HG03135 (cell line): ENCODE measurements at regions not wholly inside any gene's neighbourhood (a gene's known extent, or its start where the extent isn't known, plus 50 kb on each side); places are given as distances from the start of the nearest gene placed in this dataset.
"Not testable (repeated sequence)": the region's sequence is repeated elsewhere in the genome, so short reads cannot be mapped to it uniquely, and the experiment has no call there.

Source experiments
- ATAC-seq: cut with Tn5 transposase; IDR thresholded peaks from one replicate; pipeline ENCODE4 v1.9.1; 2021; ENCODE audit warnings: mild to moderate bottlenecking, moderate library complexity; ENCODE audit not compliant: unreplicated experiment

- ATAC-seq = no peak
These were observed 304.7 kb upstream of the TMEFF2 start for GRCh38 chr2:192499476-192499875.

DNA sequence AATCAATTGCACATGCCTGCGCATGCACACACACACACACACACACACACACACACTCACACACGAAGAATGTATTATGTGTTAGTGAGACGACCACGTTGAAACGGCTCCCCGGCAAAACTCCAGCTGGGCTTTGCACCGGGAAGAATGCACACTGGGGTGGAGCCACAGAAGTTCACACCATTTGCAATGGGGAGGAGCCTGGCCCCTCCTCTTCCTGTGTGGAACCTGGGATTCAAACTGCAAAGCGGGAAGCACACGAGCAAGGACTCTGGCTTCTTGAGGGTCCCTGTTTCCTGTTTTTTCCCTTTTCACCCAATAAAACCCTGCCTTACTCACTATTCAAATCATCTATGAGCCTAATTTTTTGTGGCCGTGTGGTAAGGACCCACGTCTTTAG, 304.0 kb upstream of the TMEFF2 start:
- no peak for ATAC-seq

DNA sequence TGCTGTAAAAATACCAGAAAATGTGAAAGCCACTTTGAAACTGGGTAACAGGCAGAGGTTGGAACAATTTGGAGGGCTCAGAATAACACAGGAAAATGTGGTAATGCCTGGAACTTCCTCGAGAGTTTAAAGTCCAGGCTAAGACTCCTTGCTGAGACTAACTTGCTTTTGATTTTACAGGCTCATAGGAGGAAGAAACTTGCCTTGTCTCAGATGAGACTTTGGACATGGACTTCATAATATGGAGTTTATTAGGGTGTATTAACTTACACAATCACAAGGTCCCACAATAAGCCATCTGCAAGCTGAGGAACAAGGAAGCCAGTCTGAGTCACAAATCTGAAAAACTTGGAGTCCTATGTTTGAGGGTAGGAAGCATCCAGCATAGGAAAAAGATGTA, 293.4 kb upstream of the TMEFF2 start:
- not testable (repeated sequence) for ATAC-seq

DNA sequence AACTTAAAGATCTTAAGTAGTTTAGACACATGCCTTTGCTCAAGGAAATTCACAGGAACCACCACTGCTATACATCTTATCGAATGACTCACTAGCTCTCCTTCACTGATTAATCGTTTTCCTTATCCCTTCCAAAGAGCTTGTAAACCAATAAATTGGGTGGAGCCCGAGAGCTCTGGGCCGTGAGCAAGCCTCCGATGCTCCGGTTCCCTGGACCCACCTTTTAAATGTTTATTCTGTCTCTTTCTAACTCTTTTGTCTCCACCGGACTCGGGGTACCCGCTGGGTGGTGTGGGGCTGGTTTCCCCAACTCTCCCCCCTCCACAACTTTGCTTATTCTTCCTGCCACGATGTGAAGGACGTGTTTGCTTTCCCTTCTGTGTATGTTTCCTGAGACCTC, 292.9 kb upstream of the TMEFF2 start:
- no peak for ATAC-seq

- ATAC-seq = no peak
These were observed 290.2 kb upstream of the TMEFF2 start for GRCh38 chr2:192484903-192485302.

DNA sequence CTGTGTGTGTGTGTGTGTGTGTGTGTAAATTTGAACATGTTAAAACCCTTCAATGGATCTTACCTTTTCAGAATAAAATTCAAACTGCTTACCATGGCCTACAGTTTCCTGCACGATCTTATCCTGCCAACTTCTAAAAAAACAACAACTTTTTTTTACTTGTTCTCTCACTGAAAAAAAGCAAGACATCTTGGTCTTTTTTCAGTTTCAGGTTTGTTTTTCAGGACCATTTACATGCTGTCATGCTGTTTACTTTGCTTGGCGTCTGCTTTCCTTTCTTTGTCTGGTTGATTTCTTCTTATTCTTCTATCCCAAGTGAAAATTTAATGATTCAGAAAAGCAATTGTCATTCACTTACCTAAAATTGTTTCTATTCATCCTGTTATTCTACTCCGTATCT, 286.3 kb upstream of the TMEFF2 start:
- ATAC-seq = no peak

- no peak for ATAC-seq
These were observed 278.6 kb upstream of the TMEFF2 start for GRCh38 chr2:192473331-192473730.

- ATAC-seq = no peak
These were observed 277.2 kb upstream of the TMEFF2 start for GRCh38 chr2:192471982-192472381.

DNA sequence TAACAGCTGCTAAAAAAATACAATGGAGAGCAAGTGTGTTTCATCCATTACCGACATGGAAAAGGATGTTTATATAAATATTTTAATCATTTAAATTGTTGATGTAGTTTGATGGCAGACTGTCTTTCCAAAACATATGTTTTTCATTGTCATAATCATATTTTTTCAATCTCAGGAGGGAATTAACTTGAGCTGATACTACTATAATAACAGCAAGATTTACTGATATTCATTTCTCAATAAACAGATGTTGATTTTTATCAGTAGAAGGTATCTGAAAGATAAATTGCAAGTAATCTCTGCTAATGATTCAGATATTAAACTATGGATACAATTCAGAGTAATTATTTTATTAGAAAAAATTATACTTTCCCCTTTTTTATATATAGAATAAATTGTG, 274.9 kb upstream of the TMEFF2 start:
- no peak for ATAC-seq

DNA sequence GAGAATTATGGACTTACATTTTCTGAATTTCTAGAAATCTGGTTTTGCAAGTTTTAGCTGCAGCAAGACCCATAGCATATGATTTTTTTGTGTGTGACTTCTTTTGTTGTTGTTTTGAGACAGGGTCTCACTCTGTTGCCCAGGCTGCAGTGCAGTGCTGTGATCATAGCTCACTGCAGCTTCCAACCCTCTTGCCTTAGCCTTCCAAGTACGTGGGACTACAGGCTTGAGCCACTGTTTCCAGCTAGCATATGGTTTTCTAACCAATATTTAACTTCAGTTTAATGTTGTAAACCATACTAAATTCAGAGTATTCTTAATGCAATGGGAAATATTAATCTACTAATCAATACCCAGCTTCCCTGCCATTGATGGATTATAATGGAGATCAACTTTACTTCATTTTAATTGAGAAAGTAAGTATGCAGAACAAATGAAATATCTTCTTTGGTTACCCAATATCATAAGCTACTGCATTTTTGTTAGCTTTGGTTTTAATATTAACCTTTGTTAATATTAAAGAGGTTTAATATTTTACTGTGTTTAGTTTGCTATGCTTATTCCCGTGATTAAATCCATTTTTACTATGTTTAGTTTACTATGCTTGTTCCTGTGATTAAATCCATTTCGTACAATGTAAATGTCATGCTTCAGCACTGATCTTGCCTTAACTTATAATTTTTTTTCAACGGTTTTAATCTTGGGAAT, 273.4 kb upstream of the TMEFF2 start:
- ATAC-seq = no peak

- ATAC-seq = no peak
These were observed 270.4 kb upstream of the TMEFF2 start for GRCh38 chr2:192465141-192465540.

DNA sequence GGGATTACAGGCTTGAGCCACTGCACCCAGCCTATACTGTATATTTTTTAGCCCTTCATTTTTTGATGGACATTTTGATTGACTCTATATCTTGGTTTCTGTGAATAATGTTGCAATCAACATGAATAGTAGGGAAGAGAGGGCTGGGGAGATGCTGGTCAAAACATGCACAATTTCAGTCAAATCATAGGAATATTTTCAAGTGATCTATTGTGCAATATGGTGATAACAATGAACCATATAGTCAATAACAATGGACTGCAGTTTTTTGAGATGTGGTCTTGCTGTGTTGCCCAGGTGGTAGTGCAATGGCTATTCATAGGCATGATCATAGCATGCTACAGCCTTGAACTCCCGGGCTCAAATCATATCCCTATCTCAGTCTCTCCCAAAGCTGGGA, 264.7 kb upstream of the TMEFF2 start:
- ATAC-seq = no peak

GRCh38 chr2:192448881-192449280, 254.1 kb upstream of the TMEFF2 start:
- ATAC-seq = no peak

GRCh38 chr2:192444286-192444838, 249.6 kb upstream of the TMEFF2 start:
- ATAC-seq = no peak

GRCh38 chr2:192443831-192444230, 249.1 kb upstream of the TMEFF2 start:
- ATAC-seq = no peak

DNA sequence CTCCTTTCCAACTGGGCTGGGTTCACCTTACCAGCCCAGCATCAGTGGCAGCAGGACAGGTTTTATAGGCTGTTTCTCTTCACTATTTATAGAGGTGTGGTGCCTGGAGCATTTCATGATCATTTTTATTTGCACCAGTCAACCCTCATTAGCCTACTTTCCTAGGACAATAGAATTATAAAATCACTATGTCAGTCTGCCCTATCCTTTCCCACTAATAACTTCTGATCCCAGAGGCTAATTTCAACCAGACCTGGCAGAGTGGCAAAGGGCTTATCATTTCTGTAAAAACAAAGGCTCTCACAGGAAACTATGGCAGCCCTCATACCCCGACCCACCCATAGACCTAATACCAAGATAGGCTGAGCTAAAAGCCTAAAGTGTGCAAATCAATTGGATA, 243.5 kb upstream of the TMEFF2 start:
- no peak for ATAC-seq

GRCh38 chr2:192437653-192438052, 242.9 kb upstream of the TMEFF2 start:
- ATAC-seq = no peak

DNA sequence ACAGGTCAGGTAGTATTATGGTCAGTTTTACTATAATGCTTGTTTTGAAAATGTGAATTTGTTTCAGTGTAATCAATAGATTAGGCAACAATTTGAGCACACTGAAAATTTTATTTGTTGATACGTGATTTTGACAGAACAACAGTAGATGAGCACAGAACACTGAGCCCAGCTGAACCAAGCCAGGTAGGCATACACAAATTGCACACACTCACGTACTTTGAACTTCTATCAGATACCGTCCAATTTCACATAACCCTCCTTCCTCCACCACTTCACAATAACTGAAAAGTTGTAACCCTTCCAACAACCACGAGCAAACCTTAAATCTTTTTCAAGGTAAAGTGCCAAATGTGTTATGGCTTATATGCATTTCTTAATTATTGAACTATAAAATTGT, 229.5 kb upstream of the TMEFF2 start:
- no peak for ATAC-seq

- ATAC-seq = no peak
These were observed 225.1 kb upstream of the TMEFF2 start for GRCh38 chr2:192419786-192420185.

DNA sequence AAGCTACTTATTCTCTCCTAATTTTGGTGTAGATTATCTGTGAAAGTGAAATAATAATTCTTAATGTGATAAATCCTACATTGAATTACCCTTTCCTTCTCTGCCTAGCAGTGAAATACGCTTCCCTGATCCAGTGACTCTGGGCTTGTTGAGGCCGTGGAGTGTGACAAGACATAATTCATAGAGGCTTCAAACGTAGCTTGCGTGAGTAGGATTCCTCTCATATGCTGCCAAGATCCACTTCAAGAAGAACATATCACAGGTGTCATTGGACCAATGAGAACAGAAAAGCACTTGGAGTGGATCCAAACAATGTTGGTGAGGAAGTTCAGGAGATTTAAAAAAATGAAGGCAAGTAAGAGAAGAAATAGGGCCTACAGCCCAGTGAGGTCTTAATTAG, 221.3 kb upstream of the TMEFF2 start:
- ATAC-seq = no peak

GRCh38 chr2:192414794-192415193, 220.1 kb upstream of the TMEFF2 start:
- no peak for ATAC-seq

- no peak for ATAC-seq
These were observed 219.3 kb upstream of the TMEFF2 start for GRCh38 chr2:192413812-192414681.
